CD14-positive monocyte (primary cell): ENCODE measurements at regions not wholly inside any gene's neighbourhood (a gene's known extent, or its start where the extent isn't known, plus 50 kb on each side); places are given as distances from the start of the nearest gene placed in this dataset.

ENCODE experiments used
- DNase-seq, 3 donors: peaks; one replicate each; pipeline ENCODE4 v3.0.0-alpha.2; 2011 to 2022
- H2AFZ ChIP-seq: 2 replicates; pipeline ENCODE4 v1.6.0; 2012; ENCODE audit warnings: mild to moderate bottlenecking, low read depth, low read length, inconsistent platforms; ENCODE audit not compliant: insufficient read depth, poor library complexity, severe bottlenecking
- H3K27ac ChIP-seq, 2 donors: 1 replicate in 1 of 2; 2 replicates in 1 of 2; pipeline ENCODE4 v1.5.1; 2012 to 2013; ENCODE audit warnings: low read length in 2 of 2, control low read depth in 1 of 2, inconsistent platforms in 1 of 2, low read depth in 1 of 2, mild to moderate bottlenecking in 1 of 2
- H3K27me3 ChIP-seq, 2 donors: one replicate each; pipeline versions ENCODE4 v1.6.0 to v1.6.1; 2011 to 2013; ENCODE audit warnings: low read length in 2 of 2; ENCODE audit not compliant: control insufficient read depth in 2 of 2, insufficient read depth in 2 of 2
- H3K36me3 ChIP-seq, 2 donors: replicated peaks in 1 of 2; 1 replicate in 1 of 2; 2 replicates in 1 of 2; pipeline versions ENCODE4 v1.5.1 to v1.6.1; 2012 to 2013; ENCODE audit warnings: low read length in 2 of 2, control low read depth in 1 of 2, inconsistent platforms in 1 of 2, mild to moderate bottlenecking in 1 of 2; ENCODE audit not compliant: insufficient read depth in 2 of 2, control insufficient read depth in 1 of 2
- H3K4me1 ChIP-seq, 2 donors: 1 replicate in 1 of 2; 2 replicates in 1 of 2; pipeline versions ENCODE4 v1.5.1 to v1.6.1; 2012 to 2013; ENCODE audit warnings: low read length in 2 of 2, control low read depth in 1 of 2, inconsistent platforms in 1 of 2, mild to moderate bottlenecking in 1 of 2, moderate library complexity in 1 of 2; ENCODE audit not compliant: insufficient read depth in 2 of 2, control insufficient read depth in 1 of 2
- H3K4me2 ChIP-seq: replicated peaks from 2 replicates; pipeline ENCODE3; 2012; ENCODE audit warnings: low read length, moderate library complexity, mild to moderate bottlenecking; ENCODE audit not compliant: poor library complexity, severe bottlenecking; ENCODE audit errors: extremely low read depth
- H3K4me3 ChIP-seq, 3 experiments: fragments of 200-600 bp in 1 of 3; sonication (generic) in 1 of 3; replicated peaks in 1 of 3; 1 replicate in 2 of 3; 2 replicates in 1 of 3; pipeline ENCODE4 v1.5.1; 2011 to 2013; ENCODE audit warnings: low read length in 3 of 3, mild to moderate bottlenecking in 3 of 3, control low read depth in 2 of 3, low read depth in 2 of 3, inconsistent platforms in 1 of 3, moderate library complexity in 1 of 3
- H3K79me2 ChIP-seq: 2 replicates; pipeline ENCODE4 v1.6.0; 2012; ENCODE audit warnings: mild to moderate bottlenecking, control low read depth, inconsistent platforms, low read length, moderate library complexity; ENCODE audit not compliant: insufficient read depth
- H3K9ac ChIP-seq: 2 replicates; pipeline ENCODE4 v1.6.0; 2017; ENCODE audit warnings: low read length, mild to moderate bottlenecking; ENCODE audit not compliant: insufficient read depth, poor library complexity, severe bottlenecking
- H3K9me3 ChIP-seq, 2 donors: replicated peaks in 1 of 2; 1 replicate in 1 of 2; 2 replicates in 1 of 2; pipeline versions ENCODE4 v1.5.1 to v1.6.1; 2012 to 2013; ENCODE audit warnings: low read length in 2 of 2, control low read depth in 1 of 2; ENCODE audit not compliant: control insufficient read depth in 1 of 2, insufficient read depth in 1 of 2
- H4K20me1 ChIP-seq: 2 replicates; pipeline ENCODE4 v1.6.0; 2012; ENCODE audit warnings: mild to moderate bottlenecking, low read length, control low read depth, moderate library complexity; ENCODE audit not compliant: insufficient read depth
- H3K27ac Mint-ChIP-seq, 7 donors: one replicate each; pipeline ENCODE4 v1.8.0; 2020; ENCODE audit warnings: mild to moderate bottlenecking in 7 of 7, mixed read lengths in 7 of 7, moderate library complexity in 6 of 7, inconsistent platforms in 2 of 7
- H3K27me3 Mint-ChIP-seq, 3 donors: one replicate each; pipeline ENCODE4 v1.8.0; 2021 to 2022; ENCODE audit warnings: low read depth in 3 of 3, mild to moderate bottlenecking in 3 of 3, mixed read lengths in 3 of 3, moderate library complexity in 3 of 3, inconsistent platforms in 1 of 3
- H3K36me3 Mint-ChIP-seq, 2 donors: one replicate each; pipeline ENCODE4 v1.8.0; 2020; ENCODE audit warnings: mixed read lengths in 2 of 2, inconsistent platforms in 1 of 2, mild to moderate bottlenecking in 1 of 2
- H3K4me1 Mint-ChIP-seq: one replicate; pipeline ENCODE4 v1.8.0; 2020; ENCODE audit warnings: mild to moderate bottlenecking, mixed read lengths
- H3K4me3 Mint-ChIP-seq, 2 donors: one replicate each; pipeline ENCODE4 v1.8.0; 2020; ENCODE audit warnings: mild to moderate bottlenecking in 2 of 2, mixed read lengths in 2 of 2, moderate library complexity in 1 of 2
- H3K9me3 Mint-ChIP-seq, 7 donors: one replicate each; pipeline ENCODE4 v1.8.0; 2020 to 2022; ENCODE audit warnings: mixed read lengths in 7 of 7, mild to moderate bottlenecking in 6 of 7, moderate library complexity in 6 of 7, inconsistent platforms in 2 of 7
- WGBS: methylation state at CpG from one replicate; pipeline ENCODE4 v1.1.5; 2013; ENCODE audit warnings: missing lambda C conversion rate; ENCODE audit not compliant: insufficient coverage; 5-methylcytosine and 5-hydroxymethylcytosine counted together
- intact Hi-C, 2 donors: fragments of 100-400 bp; cut with micrococcal nuclease; formaldehyde crosslinking; loops; one replicate each; pipeline versions ENCODE4 v1.15.0 to v1.15.1; 2023
- TF ChIP-seq, protein P1 (sequence below): fragments of 200-600 bp; IDR thresholded peaks from one replicate; pipeline ENCODE4 v1.8.0; 2022; ENCODE audit warnings: antibody characterized with exemption, mild to moderate bottlenecking

DNA sequence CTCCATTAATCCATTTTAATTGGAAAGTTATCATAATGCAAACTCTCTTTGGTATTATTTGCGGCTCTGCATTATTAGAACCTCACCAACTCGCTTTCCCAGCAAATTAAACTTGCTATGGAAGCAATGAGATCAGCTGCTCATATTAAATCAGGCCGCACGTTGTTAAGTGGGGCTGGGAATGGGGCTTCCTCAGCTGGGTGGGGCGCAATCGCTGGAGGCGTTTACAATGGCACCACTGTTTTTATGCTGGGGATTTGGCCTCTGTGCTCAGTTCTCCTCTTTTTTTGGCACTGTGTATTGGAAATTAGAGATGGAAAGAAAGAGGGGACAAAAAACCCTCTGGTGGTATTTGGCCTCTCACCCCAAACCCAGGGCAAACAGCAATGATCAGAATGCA, 72.2 kb downstream of the RPLP1 start:
- Mint-ChIP-seq H3K4me1 (no peaks in the 10 kb centered on the region), H3K9me3 (peaks cover 0 to 3% (median 0%) of the 10 kb centered on the region in 7 donors), H3K36me3 (no peaks in the 10 kb centered on the region), H3K27ac (no peak overlapping the region), H3K27me3 (peaks cover 2 to 8% (median 3%) of the 10 kb centered on the region in 3 donors), H3K4me3 (no peak overlapping the region)
- WGBS = 100% methylated on average over 2 of the region's 7 CpGs
- Histone ChIP-seq H3K79me2 (no peaks in the 10 kb centered on the region), H3K4me1 (no peaks in the 10 kb centered on the region), H3K36me3 (no peaks in the 10 kb centered on the region), H3K27me3 (no peaks in the 10 kb centered on the region), H3K9me3 (no peaks in the 10 kb centered on the region), H3K4me2 (no peak overlapping the region), H3K4me3 (no peak overlapping the region), H2AFZ (no peak overlapping the region), H4K20me1 (no peaks in the 10 kb centered on the region), H3K27ac (no peak overlapping the region), H3K9ac (no peak overlapping the region)
- intact Hi-C loops = loop anchor here in 1 of 2 donors (5.0 kb wide), 1 partner anchor 47 kb away; no protein-coding TSS in a partner anchor
- DNase-seq = no peak
- TF ChIP-seq, protein P1, sequence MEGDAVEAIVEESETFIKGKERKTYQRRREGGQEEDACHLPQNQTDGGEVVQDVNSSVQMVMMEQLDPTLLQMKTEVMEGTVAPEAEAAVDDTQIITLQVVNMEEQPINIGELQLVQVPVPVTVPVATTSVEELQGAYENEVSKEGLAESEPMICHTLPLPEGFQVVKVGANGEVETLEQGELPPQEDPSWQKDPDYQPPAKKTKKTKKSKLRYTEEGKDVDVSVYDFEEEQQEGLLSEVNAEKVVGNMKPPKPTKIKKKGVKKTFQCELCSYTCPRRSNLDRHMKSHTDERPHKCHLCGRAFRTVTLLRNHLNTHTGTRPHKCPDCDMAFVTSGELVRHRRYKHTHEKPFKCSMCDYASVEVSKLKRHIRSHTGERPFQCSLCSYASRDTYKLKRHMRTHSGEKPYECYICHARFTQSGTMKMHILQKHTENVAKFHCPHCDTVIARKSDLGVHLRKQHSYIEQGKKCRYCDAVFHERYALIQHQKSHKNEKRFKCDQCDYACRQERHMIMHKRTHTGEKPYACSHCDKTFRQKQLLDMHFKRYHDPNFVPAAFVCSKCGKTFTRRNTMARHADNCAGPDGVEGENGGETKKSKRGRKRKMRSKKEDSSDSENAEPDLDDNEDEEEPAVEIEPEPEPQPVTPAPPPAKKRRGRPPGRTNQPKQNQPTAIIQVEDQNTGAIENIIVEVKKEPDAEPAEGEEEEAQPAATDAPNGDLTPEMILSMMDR = no peak

DNA sequence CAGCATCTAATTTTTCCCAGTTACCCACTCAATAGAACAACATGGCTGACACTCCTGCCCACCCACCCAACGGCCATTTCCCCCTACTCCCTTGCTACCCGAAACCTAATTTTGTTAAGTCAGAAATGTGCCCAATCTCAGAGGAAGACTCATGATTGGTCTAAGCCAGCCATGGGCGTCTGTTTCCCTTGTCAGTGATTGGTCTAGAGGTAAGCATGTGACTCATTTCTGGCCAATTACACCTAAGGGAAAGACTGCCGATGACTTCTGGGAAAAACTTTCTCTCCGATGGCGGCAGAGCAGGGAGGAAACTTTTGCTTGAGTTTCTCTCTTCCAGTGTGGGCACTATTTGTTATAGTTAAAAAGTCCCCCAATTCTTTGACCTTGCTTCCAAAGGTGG, 72.9 kb downstream of the RPLP1 start:
- Histone ChIP-seq H3K27ac (no peak overlapping the region), H2AFZ (no peak overlapping the region), H3K4me3 (no peak overlapping the region), H4K20me1 (no peaks in the 10 kb centered on the region), H3K79me2 (no peaks in the 10 kb centered on the region), H3K9me3 (no peaks in the 10 kb centered on the region), H3K4me2 (no peak overlapping the region), H3K9ac (no peak overlapping the region), H3K4me1 (no peaks in the 10 kb centered on the region), H3K27me3 (no peaks in the 10 kb centered on the region), H3K36me3 (no peaks in the 10 kb centered on the region)
- DNase-seq = no peak
- H3K9me3 Mint-ChIP-seq = peaks cover 0 to 3% (median 0%) of the 10 kb centered on the region in 7 donors
- no peaks in the 10 kb centered on the region for H3K36me3 Mint-ChIP-seq
- peaks cover 2 to 8% (median 3%) of the 10 kb centered on the region in 3 donors for H3K27me3 Mint-ChIP-seq
- H3K27ac Mint-ChIP-seq = no peak overlapping the region
- no peaks in the 10 kb centered on the region for H3K4me1 Mint-ChIP-seq
- H3K4me3 Mint-ChIP-seq = no peak overlapping the region
- TF ChIP-seq, protein P1 = no peak
- WGBS = 100% methylated on average over 1 of the region's 6 CpGs
- intact Hi-C loops = no loop called here
